GM23338 (cell line): ENCODE measurements at regions not wholly inside any gene's neighbourhood (a gene's known extent, or its start where the extent isn't known, plus 50 kb on each side); places are given as distances from the start of the nearest gene placed in this dataset.

Source experiments
- ATAC-seq: fragments of 200-7000 bp; cut with Tn5 transposase; 3 replicates; pipeline ENCODE4 v1.9.1; 2020
- DNase-seq: peaks from one replicate; pipeline ENCODE4 v3.0.0-alpha.2; 2015; ENCODE audit warnings: low spot score
- H2AFZ ChIP-seq: fragments of 200-600 bp; sonication (generic); 2 replicates; pipeline ENCODE4 v1.8.0; 2016; ENCODE audit warnings: antibody characterized with exemption, mild to moderate bottlenecking, moderate library complexity
- H3F3A ChIP-seq: fragments of 200-600 bp; sonication (generic); replicated peaks from 2 replicates; pipeline ENCODE4 v1.8.0; 2017; ENCODE audit warnings: antibody characterized with exemption, mixed run types, low read depth
- H3K27ac ChIP-seq: fragments of 200-600 bp; sonication (generic); 2 replicates; pipeline ENCODE4 v1.6.1; 2016; ENCODE audit warnings: low read depth
- H3K27me3 ChIP-seq: fragments of 200-600 bp; sonication (generic); 2 replicates; pipeline ENCODE4 v1.8.0; 2016; ENCODE audit warnings: mild to moderate bottlenecking, mixed run types, moderate library complexity; ENCODE audit not compliant: insufficient read depth
- H3K36me3 ChIP-seq: fragments of 200-600 bp; sonication (generic); 2 replicates; pipeline ENCODE4 v1.8.0; 2016; ENCODE audit warnings: mild to moderate bottlenecking; ENCODE audit not compliant: insufficient read depth
- H3K4me1 ChIP-seq: fragments of 200-600 bp; sonication (generic); 2 replicates; pipeline ENCODE4 v1.8.0; 2016; ENCODE audit warnings: mild to moderate bottlenecking, moderate library complexity; ENCODE audit not compliant: insufficient read depth
- H3K4me2 ChIP-seq: fragments of 200-600 bp; sonication (generic); 2 replicates; pipeline ENCODE4 v1.7.1; 2017; ENCODE audit warnings: mixed run types
- H3K4me3 ChIP-seq: fragments of 200-600 bp; sonication (generic); 2 replicates; pipeline ENCODE4 v1.6.1; 2016; ENCODE audit warnings: mixed run types
- H3K79me2 ChIP-seq: fragments of 200-600 bp; sonication (generic); replicated peaks from 2 replicates; pipeline ENCODE4 v1.8.0; 2017; ENCODE audit warnings: mild to moderate bottlenecking; ENCODE audit not compliant: insufficient read depth
- H3K9me2 ChIP-seq: fragments of 200-600 bp; sonication (generic); 2 replicates; pipeline ENCODE4 v1.8.0; 2017; ENCODE audit not compliant: insufficient read depth
- H4K20me1 ChIP-seq: fragments of 200-600 bp; sonication (generic); replicated peaks from 2 replicates; pipeline ENCODE4 v1.8.0; 2017; ENCODE audit warnings: mild to moderate bottlenecking; ENCODE audit not compliant: insufficient read depth
- H3K27ac Mint-ChIP-seq: 2 replicates; pipeline ENCODE4 v1.8.0; 2020; ENCODE audit warnings: inconsistent platforms, mild to moderate bottlenecking, moderate library complexity, mixed read lengths
- H3K27me3 Mint-ChIP-seq: 3 replicates; pipeline ENCODE4 v1.8.0; 2022; ENCODE audit warnings: low read depth, mild to moderate bottlenecking, moderate library complexity, mixed read lengths, inconsistent platforms; ENCODE audit not compliant: insufficient read depth, poor library complexity
- H3K36me3 Mint-ChIP-seq: 3 replicates; pipeline ENCODE4 v1.8.0; 2021; ENCODE audit warnings: low read depth, mild to moderate bottlenecking, inconsistent platforms, moderate library complexity, mixed read lengths
- H3K4me1 Mint-ChIP-seq: 3 replicates; pipeline ENCODE4 v1.8.0; 2020; ENCODE audit warnings: mild to moderate bottlenecking, inconsistent platforms, mixed read lengths
- H3K4me3 Mint-ChIP-seq: 3 replicates; pipeline ENCODE4 v1.8.0; 2021; ENCODE audit warnings: moderate library complexity, mild to moderate bottlenecking, inconsistent platforms, mixed read lengths
- H3K9me3 Mint-ChIP-seq: 3 replicates; pipeline ENCODE4 v1.8.0; 2020; ENCODE audit warnings: moderate library complexity, mild to moderate bottlenecking, inconsistent platforms, mixed read lengths
- CREB1 ChIP-seq: fragments of 250-450 bp; sonication (Bioruptor Pico); IDR thresholded peaks from 2 replicates; pipeline ENCODE4 v1.5.0; 2020; ENCODE audit warnings: low read depth, mild to moderate bottlenecking, moderate library complexity
- CTCF ChIP-seq, 2 experiments: fragments of 200-600 bp in 1 of 2; sonication (generic) in 1 of 2; conservative IDR thresholded peaks; 2 replicates each; pipeline versions ENCODE4 v1.5.1 to v1.6.1; 2016 to 2017; ENCODE audit warnings: antibody characterized with exemption in 2 of 2, low read depth in 2 of 2, mild to moderate bottlenecking in 2 of 2, moderate library complexity in 1 of 2
- ETS1 ChIP-seq: IDR thresholded peaks from 2 replicates; pipeline ENCODE4 v1.6.1; 2016; ENCODE audit warnings: antibody characterized with exemption
- EZH2 ChIP-seq: fragments of 200-600 bp; sonication (generic); IDR thresholded peaks from one replicate; pipeline ENCODE4 v1.8.0; 2017; ENCODE audit warnings: antibody characterized with exemption, mild to moderate bottlenecking, low read depth; ENCODE audit not compliant: unreplicated experiment
- EZH2phosphoT487 ChIP-seq: fragments of 200-600 bp; sonication (generic); IDR thresholded peaks from one replicate; pipeline ENCODE4 v1.8.1; 2018; ENCODE audit warnings: antibody characterized with exemption; ENCODE audit not compliant: unreplicated experiment
- POLR2AphosphoS5 ChIP-seq: IDR thresholded peaks from 2 replicates; pipeline ENCODE4 v1.6.1; 2016; ENCODE audit warnings: antibody characterized with exemption, low read depth
- STAT1 ChIP-seq: IDR thresholded peaks from one replicate; pipeline ENCODE4 v1.6.1; 2016; ENCODE audit warnings: antibody characterized with exemption; ENCODE audit not compliant: unreplicated experiment
- ZNF331 ChIP-seq: fragments of 250-450 bp; sonication (Bioruptor Pico); IDR thresholded peaks from 2 replicates; pipeline ENCODE4 v1.5.0; 2020; ENCODE audit warnings: low read depth, mild to moderate bottlenecking, moderate library complexity
- ZNF462 ChIP-seq: fragments of 250-450 bp; sonication (Bioruptor Pico); IDR thresholded peaks from 2 replicates; pipeline ENCODE4 v1.5.0; 2020; ENCODE audit warnings: mild to moderate bottlenecking, moderate library complexity

GRCh38 chr2:45218931-45219339 lies 209.7 kb upstream of the SIX2 start (continued):
- TF ChIP-seq ZNF462 (CRISPR knock-in tag): no peak

- DNase-seq (no peak), ATAC-seq (no peak)
- Histone ChIP-seq H3K9me2 (peaks cover 5% of the 10 kb centered on the region; the same call in 1 of the 2 replicates), H3K79me2 (no peaks in the 10 kb centered on the region), H3K27me3 (no peaks in the 10 kb centered on the region), H3K27ac (no peak overlapping the region), H3F3A (no peaks in the 10 kb centered on the region), H2AFZ (no peak overlapping the region), H3K36me3 (no peaks in the 10 kb centered on the region), H3K4me1 (no peaks in the 10 kb centered on the region), H4K20me1 (no peaks in the 10 kb centered on the region), H3K4me3 (no peak overlapping the region), H3K4me2 (no peak overlapping the region)
- H3K36me3 Mint-ChIP-seq: no peaks in the 10 kb centered on the region; the same call in 1 of the 3 replicates
- no peak overlapping the region for H3K4me3 Mint-ChIP-seq
- no peaks in the 10 kb centered on the region for H3K9me3 Mint-ChIP-seq
- H3K4me1 Mint-ChIP-seq: peaks cover 9% of the 10 kb centered on the region; the same call in 2 of the 3 replicates
- peaks cover 10% of the 10 kb centered on the region for H3K27me3 Mint-ChIP-seq
- H3K27ac Mint-ChIP-seq: no peak overlapping the region
- no peak for TF ChIP-seq POLR2AphosphoS5
- no peak for TF ChIP-seq CREB1
- no peak for TF ChIP-seq EZH2phosphoT487
- no peak for TF ChIP-seq EZH2
- no peak for TF ChIP-seq ETS1
- TF ChIP-seq STAT1: no peak
- no peak for TF ChIP-seq ZNF331 (CRISPR knock-in tag)
- no peak for TF ChIP-seq CTCF (conservative IDR thresholded peaks at IDR 0.05; ENCODE audit: low read depth in 2 of 2)
Observed at GRCh38 chr2:45218297-45218696, 209.0 kb upstream of the SIX2 start.
